ENCODE measurements at regions not wholly inside any gene's neighbourhood (a gene's known extent, or its start where the extent isn't known, plus 50 kb on each side); places are given as distances from the start of the nearest gene placed in this dataset.
"Not testable (repeated sequence)": the region's sequence is repeated elsewhere in the genome, so short reads cannot be mapped to it uniquely, and the experiment has no call there.

- Histone ChIP-seq H3K36me3 (ENCODE audit: control insufficient read depth in 2 of 2, extremely low read depth in 1 of 2, insufficient read depth in 2 of 2, low read length in 2 of 2) (no peaks in the 10 kb centered on the region), H4K20me1 (replicated peaks; ENCODE audit: control insufficient read depth, extremely low read depth, insufficient read depth, low read length) (no peaks in the 10 kb centered on the region), H3K4me2 (ENCODE audit: insufficient read depth, low read length) (no peak overlapping the region), H3K27me3 (ENCODE audit: control insufficient read depth in 2 of 2, insufficient read depth in 2 of 2, low read length in 2 of 2) (no peaks in the 10 kb centered on the region), H3K79me2 (ENCODE audit: control insufficient read depth, insufficient read depth, low read length) (no peaks in the 10 kb centered on the region), H3K4me1 (ENCODE audit: control insufficient read depth, extremely low read depth, insufficient read depth, low read length) (no peaks in the 10 kb centered on the region), H2AFZ (ENCODE audit: low read depth, low read length) (no peak overlapping the region), H3K9ac (replicated peaks; ENCODE audit: extremely low read depth, insufficient read depth, low read length) (no peak overlapping the region), H3K4me3 (replicated peaks in 1 of 3; ENCODE audit: insufficient read depth in 1 of 3, low read depth in 1 of 3, low read length in 3 of 3) (no peak overlapping the region), H3K9me1 (replicated peaks; ENCODE audit: control insufficient read depth, extremely low read depth, insufficient read depth, low read length) (no peaks in the 10 kb centered on the region), H3K27ac (ENCODE audit: insufficient read depth, low read depth, low read length) (no peak overlapping the region), H3K9me3 (replicated peaks; ENCODE audit: control insufficient read depth, insufficient read depth, low read length) (no peaks in the 10 kb centered on the region)
- DNase-seq (ENCODE audit: low read depth, low spot score) (no peak), FAIRE-seq (peak; percentile 18)
- ChIA-PET CTCF (no interaction called here), POLR2A (no interaction called here)
- BruUV-seq (replicated peaks), result no TSS peak
- no peak for TF ChIP-seq FOS (IDR thresholded peaks at IDR 0.05; ENCODE audit: borderline replicate concordance, insufficient read depth, low read length)
- dilution Hi-C loops (cut with MboI; ENCODE audit: extremely low pct_ligation_motif_present, low sequenced_read_pairs), result no loop called here
- intact Hi-C loops (cut with micrococcal nuclease), result no loop called here
Observed at GRCh38 chr1:104266612-104267011, 516.9 kb downstream of the AMY1C start.

GRCh38 chr1:104288322-104288721 is 538.6 kb downstream of the AMY1C start:
- BruUV-seq (replicated peaks); H3K9ac ChIP-seq (replicated peaks; ENCODE audit: extremely low read depth, insufficient read depth, low read length); H3K27me3 ChIP-seq (ENCODE audit: control insufficient read depth in 2 of 2, insufficient read depth in 2 of 2, low read length in 2 of 2); CTCF ChIA-PET; H3K36me3 ChIP-seq (ENCODE audit: control insufficient read depth in 2 of 2, extremely low read depth in 1 of 2, insufficient read depth in 2 of 2, low read length in 2 of 2); H3K4me2 ChIP-seq (ENCODE audit: insufficient read depth, low read length); H4K20me1 ChIP-seq (replicated peaks; ENCODE audit: control insufficient read depth, extremely low read depth, insufficient read depth, low read length); intact Hi-C loops (cut with micrococcal nuclease); H3K9me1 ChIP-seq (replicated peaks; ENCODE audit: control insufficient read depth, extremely low read depth, insufficient read depth, low read length); FAIRE-seq; H2AFZ ChIP-seq (ENCODE audit: low read depth, low read length); H3K27ac ChIP-seq (ENCODE audit: insufficient read depth, low read depth, low read length); H3K4me3 ChIP-seq (replicated peaks in 1 of 3; ENCODE audit: insufficient read depth in 1 of 3, low read depth in 1 of 3, low read length in 3 of 3); H3K79me2 ChIP-seq (ENCODE audit: control insufficient read depth, insufficient read depth, low read length); POLR2A ChIA-PET; DNase-seq (ENCODE audit: low read depth, low spot score); dilution Hi-C loops (cut with MboI; ENCODE audit: extremely low pct_ligation_motif_present, low sequenced_read_pairs); H3K9me3 ChIP-seq (replicated peaks; ENCODE audit: control insufficient read depth, insufficient read depth, low read length); H3K4me1 ChIP-seq (ENCODE audit: control insufficient read depth, extremely low read depth, insufficient read depth, low read length): not testable (repeated sequence)

GRCh38 chr1:104291156-104291555 is 541.5 kb downstream of the AMY1C start:
- dilution Hi-C loops (cut with MboI; ENCODE audit: extremely low pct_ligation_motif_present, low sequenced_read_pairs), result no loop called here
- H3K4me3 ChIP-seq (replicated peaks in 1 of 3; ENCODE audit: insufficient read depth in 1 of 3, low read depth in 1 of 3, low read length in 3 of 3), result no peak overlapping the region
- H3K4me2 ChIP-seq (ENCODE audit: insufficient read depth, low read length), result no peak overlapping the region
- FAIRE-seq, result no peak
- no peak for TF ChIP-seq EZH2 (IDR thresholded peaks at IDR 0.05; ENCODE audit: borderline replicate concordance, low read depth, low read length, severe bottlenecking)
- TF ChIP-seq POLR2AphosphoS5 (IDR thresholded peaks at IDR 0.05; ENCODE audit: insufficient read depth, low read depth, low read length), result no peak
- TF ChIP-seq JUN (IDR thresholded peaks at IDR 0.05; ENCODE audit: borderline replicate concordance, insufficient read depth, insufficient read length, low read depth), result no peak
- no peak for TF ChIP-seq POLR2A (IDR thresholded peaks at IDR 0.05; ENCODE audit: low read depth, low read length)
- no peak for TF ChIP-seq CTCF (IDR thresholded peaks at IDR 0.05; ENCODE audit: extremely low read depth in 1 of 2, insufficient read depth in 1 of 2, low read depth in 1 of 2, low read length in 2 of 2)
- no peak for TF ChIP-seq FOS (IDR thresholded peaks at IDR 0.05; ENCODE audit: borderline replicate concordance, insufficient read depth, low read length)
- TF ChIP-seq MYC (IDR thresholded peaks at IDR 0.05; ENCODE audit: low read depth, low read length), result no peak
- TF ChIP-seq MAX (IDR thresholded peaks at IDR 0.05; ENCODE audit: insufficient read depth, insufficient read length), result no peak
- TF ChIP-seq GATA2 (IDR thresholded peaks at IDR 0.05; ENCODE audit: insufficient read depth, insufficient read length, low read depth, low read length), result no peak
- no peak for DNase-seq (ENCODE audit: low read depth, low spot score)
- no peak overlapping the region for H3K9ac ChIP-seq (replicated peaks; ENCODE audit: extremely low read depth, insufficient read depth, low read length)
- BruUV-seq (replicated peaks), result no TSS peak
- no peaks in the 10 kb centered on the region for H4K20me1 ChIP-seq (replicated peaks; ENCODE audit: control insufficient read depth, extremely low read depth, insufficient read depth, low read length)
- H3K27me3 ChIP-seq (ENCODE audit: control insufficient read depth in 2 of 2, insufficient read depth in 2 of 2, low read length in 2 of 2), result no peaks in the 10 kb centered on the region
- ChIA-PET CTCF (no interaction called here), POLR2A (no interaction called here)
- peaks cover 3% of the 10 kb centered on the region for H3K9me3 ChIP-seq (replicated peaks; ENCODE audit: control insufficient read depth, insufficient read depth, low read length)
- intact Hi-C loops (cut with micrococcal nuclease), result no loop called here
- no peaks in the 10 kb centered on the region for H3K9me1 ChIP-seq (replicated peaks; ENCODE audit: control insufficient read depth, extremely low read depth, insufficient read depth, low read length)
- H3K79me2 ChIP-seq (ENCODE audit: control insufficient read depth, insufficient read depth, low read length), result no peaks in the 10 kb centered on the region
- no peaks in the 10 kb centered on the region for H3K4me1 ChIP-seq (ENCODE audit: control insufficient read depth, extremely low read depth, insufficient read depth, low read length)
- no peak overlapping the region for H2AFZ ChIP-seq (ENCODE audit: low read depth, low read length)
- H3K27ac ChIP-seq (ENCODE audit: insufficient read depth, low read depth, low read length), result no peak overlapping the region
- no peaks in the 10 kb centered on the region for H3K36me3 ChIP-seq (ENCODE audit: control insufficient read depth in 2 of 2, extremely low read depth in 1 of 2, insufficient read depth in 2 of 2, low read length in 2 of 2)

All from endothelial cell of umbilical vein (primary cell).